GM23338 (cell line): ENCODE measurements at regions not wholly inside any gene's neighbourhood (a gene's known extent, or its start where the extent isn't known, plus 50 kb on each side); places are given as distances from the start of the nearest gene placed in this dataset.

Experiments used
- REST ChIP-seq: IDR thresholded peaks from one replicate; pipeline ENCODE4 v1.6.1; 2018; ENCODE audit warnings: antibody characterized with exemption; ENCODE audit not compliant: unreplicated experiment
- TF ChIP-seq, protein P1 (sequence below), 2 experiments: fragments of 200-600 bp in 1 of 2; sonication (generic) in 1 of 2; conservative IDR thresholded peaks; 2 replicates each; pipeline versions ENCODE4 v1.5.1 to v1.6.1; 2016 to 2017; ENCODE audit warnings: antibody characterized with exemption in 2 of 2, low read depth in 2 of 2, mild to moderate bottlenecking in 2 of 2, moderate library complexity in 1 of 2

- TF ChIP-seq, protein P1, sequence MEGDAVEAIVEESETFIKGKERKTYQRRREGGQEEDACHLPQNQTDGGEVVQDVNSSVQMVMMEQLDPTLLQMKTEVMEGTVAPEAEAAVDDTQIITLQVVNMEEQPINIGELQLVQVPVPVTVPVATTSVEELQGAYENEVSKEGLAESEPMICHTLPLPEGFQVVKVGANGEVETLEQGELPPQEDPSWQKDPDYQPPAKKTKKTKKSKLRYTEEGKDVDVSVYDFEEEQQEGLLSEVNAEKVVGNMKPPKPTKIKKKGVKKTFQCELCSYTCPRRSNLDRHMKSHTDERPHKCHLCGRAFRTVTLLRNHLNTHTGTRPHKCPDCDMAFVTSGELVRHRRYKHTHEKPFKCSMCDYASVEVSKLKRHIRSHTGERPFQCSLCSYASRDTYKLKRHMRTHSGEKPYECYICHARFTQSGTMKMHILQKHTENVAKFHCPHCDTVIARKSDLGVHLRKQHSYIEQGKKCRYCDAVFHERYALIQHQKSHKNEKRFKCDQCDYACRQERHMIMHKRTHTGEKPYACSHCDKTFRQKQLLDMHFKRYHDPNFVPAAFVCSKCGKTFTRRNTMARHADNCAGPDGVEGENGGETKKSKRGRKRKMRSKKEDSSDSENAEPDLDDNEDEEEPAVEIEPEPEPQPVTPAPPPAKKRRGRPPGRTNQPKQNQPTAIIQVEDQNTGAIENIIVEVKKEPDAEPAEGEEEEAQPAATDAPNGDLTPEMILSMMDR (conservative IDR thresholded peaks at IDR 0.05; ENCODE audit: low read depth in 2 of 2), result no peak
- no peak for TF ChIP-seq REST
These were observed 349.7 kb downstream of the CYRIA start for GRCh38 chr2:16315908-16316307.
